ENCODE measurements at regions not wholly inside any gene's neighbourhood (a gene's known extent, or its start where the extent isn't known, plus 50 kb on each side); places are given as distances from the start of the nearest gene placed in this dataset.
"Not testable (repeated sequence)": the region's sequence is repeated elsewhere in the genome, so short reads cannot be mapped to it uniquely, and the experiment has no call there.

- CTCF ChIA-PET = interaction anchor here (1.3 kb wide), 1 partner anchor 230 kb away, joined by 3 read pairs; no protein-coding TSS in a partner anchor
- no peak overlapping the region for H3K4me3 ChIP-seq (ENCODE audit: low read depth, low read length)
- no peak for DNase-seq (ENCODE audit: low read depth, low spot score)
- POLR2A ChIA-PET = no interaction called here
- TF ChIP-seq CTCF (IDR thresholded peaks at IDR 0.05; ENCODE audit: insufficient read depth, low read length, missing control alignments) = no peak
Observed at GRCh38 chr4:17024425-17024824, 126.0 kb upstream of the LDB2 start.

- no peak for TF ChIP-seq CTCF (IDR thresholded peaks at IDR 0.05; ENCODE audit: insufficient read depth, low read length, missing control alignments)
- no peak for DNase-seq (ENCODE audit: low read depth, low spot score)
- no peak overlapping the region for H3K4me3 ChIP-seq (ENCODE audit: low read depth, low read length)
- ChIA-PET CTCF (no interaction called here), POLR2A (no interaction called here)
Observed at GRCh38 chr4:17020901-17021300, 122.5 kb upstream of the LDB2 start.

GRCh38 chr4:17020451-17020850, 122.0 kb upstream of the LDB2 start:
- no peak for DNase-seq (ENCODE audit: low read depth, low spot score)
- POLR2A ChIA-PET = no interaction called here
- no peak for TF ChIP-seq CTCF (IDR thresholded peaks at IDR 0.05; ENCODE audit: insufficient read depth, low read length, missing control alignments)
- CTCF ChIA-PET = no interaction called here
- H3K4me3 ChIP-seq (ENCODE audit: low read depth, low read length) = no peak overlapping the region

GRCh38 chr4:17018621-17019020, 120.2 kb upstream of the LDB2 start:
- CTCF ChIA-PET = interaction anchor here (1.0 to 1.6 kb wide), 4 partner anchors 10 to 224 kb away, joined by 3 to 5 read pairs (median 4); no protein-coding TSS in a partner anchor
- DNase-seq (ENCODE audit: low read depth, low spot score); POLR2A ChIA-PET: not testable (repeated sequence)

GRCh38 chr4:17018013-17018412, 119.6 kb upstream of the LDB2 start:
- ChIA-PET CTCF (interaction anchor here (1.0 to 1.6 kb wide), 4 partner anchors 11 to 224 kb away, joined by 3 to 5 read pairs (median 4); no protein-coding TSS in a partner anchor), POLR2A (no interaction called here)
- no peak for TF ChIP-seq CTCF (IDR thresholded peaks at IDR 0.05; ENCODE audit: insufficient read depth, low read length, missing control alignments)
- H3K4me3 ChIP-seq (ENCODE audit: low read depth, low read length) = no peak overlapping the region
- no peak for DNase-seq (ENCODE audit: low read depth, low spot score)

More at GRCh38 chr4:17018621-17019020, 120.2 kb upstream of the LDB2 start:
- H3K4me3 ChIP-seq (ENCODE audit: low read depth, low read length) = not testable (repeated sequence)

GRCh38 chr4:17013382-17014006, 115.0 kb upstream of the LDB2 start:
- TF ChIP-seq CTCF (IDR thresholded peaks at IDR 0.05; ENCODE audit: insufficient read depth, low read length, missing control alignments) = no peak
- POLR2A ChIA-PET = interaction anchor here (0.6 kb wide), 1 partner anchor 472 kb away, joined by 3 read pairs; no protein-coding TSS in a partner anchor
- DNase-seq (ENCODE audit: low read depth, low spot score) = peak; percentile 51
- CTCF ChIA-PET = interaction anchor here (0.6 to 3.3 kb wide), 3 partner anchors 10 to 311 kb away, joined by 3 to 10 read pairs (median 5); no protein-coding TSS in a partner anchor
- no peak overlapping the region for H3K4me3 ChIP-seq (ENCODE audit: low read depth, low read length)

- no peak for DNase-seq (ENCODE audit: low read depth, low spot score)
- no peak for TF ChIP-seq CTCF (IDR thresholded peaks at IDR 0.05; ENCODE audit: insufficient read depth, low read length, missing control alignments)
- CTCF ChIA-PET = interaction anchor here (1.9 to 3.3 kb wide), 2 partner anchors 11 to 312 kb away, joined by 5 to 10 read pairs; no protein-coding TSS in a partner anchor
- H3K4me3 ChIP-seq (ENCODE audit: low read depth, low read length) = no peak overlapping the region
- POLR2A ChIA-PET = no interaction called here
Observed at GRCh38 chr4:17012451-17012850, 114.0 kb upstream of the LDB2 start.

Measured in AG04449 (cell line).